ENCODE measurements at regions not wholly inside any gene's neighbourhood (a gene's known extent, or its start where the extent isn't known, plus 50 kb on each side); places are given as distances from the start of the nearest gene placed in this dataset.

- Histone ChIP-seq H3K4me3 (ENCODE audit: extremely low read depth in 1 of 4, insufficient read depth in 2 of 4, low read depth in 3 of 4, low read length in 4 of 4) (no peak overlapping the region), H2AK5ac (ENCODE audit: low read depth, low read length) (no peak overlapping the region), H4K91ac (replicated peaks; ENCODE audit: insufficient read length, low read length) (no peak overlapping the region), H3K23me2 (ENCODE audit: low read depth, low read length) (no peaks in the 10 kb centered on the region), H2BK120ac (replicated peaks; ENCODE audit: low read depth, low read length) (no peak overlapping the region), H3K9me3 (ENCODE audit: insufficient read depth in 2 of 2, low read depth in 1 of 2, low read length in 1 of 2) (no peaks in the 10 kb centered on the region), H3K4me1 (replicated peaks in 1 of 4; ENCODE audit: control insufficient read depth in 3 of 4, insufficient read depth in 4 of 4, low read length in 3 of 4) (peaks cover 0 to 4% (median 1%) of the 10 kb centered on the region in 4 experiments; a peak in 2 of 7 replicates), H3K14ac (ENCODE audit: insufficient read length) (no peak overlapping the region), H2BK20ac (ENCODE audit: low read length) (no peak overlapping the region), H3K9ac (replicated peaks in 1 of 4; ENCODE audit: extremely low read depth in 1 of 4, low read depth in 3 of 4, low read length in 3 of 4) (no peak overlapping the region), H3K36me3 (ENCODE audit: control insufficient read depth in 2 of 4, insufficient read depth in 4 of 4, low read length in 3 of 4) (no peaks in the 10 kb centered on the region), H4K20me1 (replicated peaks in 1 of 2; ENCODE audit: control insufficient read depth in 1 of 2, insufficient read depth in 2 of 2, low read length in 2 of 2) (no peaks in the 10 kb centered on the region), H3K56ac (replicated peaks; ENCODE audit: insufficient read length, low read depth, low read length) (no peak overlapping the region), H3K4ac (replicated peaks; ENCODE audit: insufficient read length, low read depth, low read length) (no peak overlapping the region), H2BK12ac (ENCODE audit: low read depth, low read length) (no peak overlapping the region), H3K79me2 (ENCODE audit: control insufficient read depth in 1 of 2, insufficient read depth in 2 of 2, low read length in 2 of 2) (no peaks in the 10 kb centered on the region), H2BK5ac (ENCODE audit: low read depth, low read length) (no peak overlapping the region), H3K27ac (ENCODE audit: low read depth, low read length) (no peak overlapping the region), H3K27me3 (replicated peaks in 1 of 4; ENCODE audit: control insufficient read depth in 3 of 4, extremely low read depth in 1 of 4, insufficient read depth in 3 of 4, low read length in 3 of 4) (no peaks in the 10 kb centered on the region), H3K23ac (ENCODE audit: insufficient read length) (no peak overlapping the region), H3K4me2 (ENCODE audit: insufficient read depth in 1 of 2, low read depth in 2 of 2, low read length in 2 of 2) (no peak overlapping the region), H3K18ac (ENCODE audit: extremely low read depth, low read length) (no peak overlapping the region), H2BK15ac (ENCODE audit: low read length) (no peak overlapping the region), H4K5ac (ENCODE audit: insufficient read length, low read depth, low read length) (no peak overlapping the region), H4K8ac (ENCODE audit: extremely low read depth, insufficient read depth, low read length) (no peak overlapping the region), H2AFZ (ENCODE audit: low read length) (no peak overlapping the region), H3K79me1 (ENCODE audit: low read depth, low read length) (no peaks in the 10 kb centered on the region)
- POLR2A ChIA-PET (ENCODE audit: partially characterized antibody), result no interaction called here
- FAIRE-seq, result no peak
- CTCF ChIA-PET (ENCODE audit: partially characterized antibody), result interaction anchor here (0.6 to 0.8 kb wide), 2 partner anchors 12 to 42 kb away, joined by 3 to 4 read pairs; no protein-coding TSS in a partner anchor
- 85% methylated on average over 2 of the region's 2 CpGs; no CpG with 5 or more reads in 1 of the 2 experiments for WGBS, 2 experiments (ENCODE audit: extremely low coverage in 1 of 2, insufficient coverage in 1 of 2, insufficient read length in 1 of 2, insufficient replicate concordance in 2 of 2, low coverage in 1 of 2, low lambda C conversion rate in 2 of 2, missing lambda C conversion rate in 1 of 2)
- no peak for DNase-seq (ENCODE audit: low read depth in 1 of 2, low spot score in 2 of 2)
- TF ChIP-seq E2F6 (IDR thresholded peaks at IDR 0.05) (no peak), TAF7 (optimal IDR thresholded peaks at IDR 0.05; ENCODE audit: borderline replicate concordance, low read depth, low read length) (no peak), KDM1A (IDR thresholded peaks at IDR 0.05; ENCODE audit: borderline replicate concordance, low read length) (no peak), ATF2 (IDR thresholded peaks at IDR 0.05; ENCODE audit: low read length) (no peak), RNF2 (IDR thresholded peaks at IDR 0.05; ENCODE audit: borderline replicate concordance, low read depth, low read length, missing control alignments, poor library complexity, severe bottlenecking) (no peak), JUND (IDR thresholded peaks at IDR 0.05; ENCODE audit: low read length) (no peak), KDM5A (IDR thresholded peaks at IDR 0.05; ENCODE audit: low read length) (no peak), KDM4A (IDR thresholded peaks at IDR 0.05; ENCODE audit: low read depth, low read length, severe bottlenecking) (no peak), FOSL1 (IDR thresholded peaks at IDR 0.05; ENCODE audit: insufficient read depth, low read depth, low read length) (no peak), SIX5 (IDR thresholded peaks at IDR 0.05; ENCODE audit: low read depth, low read length) (no peak), CEBPB (IDR thresholded peaks at IDR 0.05; ENCODE audit: low read depth, low read length) (no peak)
Measured at GRCh38 chr17:13410874-13411273, 190.9 kb downstream of the HS3ST3A1 start.
